Stimulated activated CD8-positive, alpha-beta memory T cell treated with anti-CD3 and anti-CD28 coated beads, Interleukin-7, amount 100 ng/mL, for 1 hour (primary cell): ENCODE measurements at regions not wholly inside any gene's neighbourhood (a gene's known extent, or its start where the extent isn't known, plus 50 kb on each side); places are given as distances from the start of the nearest gene placed in this dataset.

Source experiments
- DNase-seq, 2 donors: peaks; one replicate each; pipeline ENCODE4 v3.0.0-alpha.2; 2020; ENCODE audit warnings: low read depth in 2 of 2

GRCh38 chr18:37628470-37629220 is 63.0 kb upstream of the CELF4 start:
- no peak for DNase-seq

- DNase-seq = no peak
Observed at GRCh38 chr18:37624318-37624717, 58.7 kb upstream of the CELF4 start.

DNA sequence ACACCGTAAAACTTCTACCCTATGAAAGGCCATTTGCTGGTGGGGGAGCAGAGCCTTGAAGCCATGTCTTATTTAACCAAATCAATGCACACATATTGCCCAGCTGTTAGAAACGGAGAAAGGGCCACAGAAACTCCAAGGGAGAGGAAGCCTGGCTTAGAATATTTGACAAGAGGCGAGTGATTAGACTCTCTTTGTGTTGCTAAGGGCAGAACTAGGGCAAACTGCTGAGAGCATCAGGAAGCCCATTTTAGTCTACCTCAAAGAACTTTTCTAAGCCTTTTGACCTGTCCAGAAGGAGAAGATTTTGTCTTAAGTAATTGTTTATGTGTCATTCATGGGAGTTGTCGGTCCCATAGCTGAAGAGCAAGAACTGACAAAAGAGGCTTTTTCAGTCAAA is 54.4 kb upstream of the CELF4 start:
- DNase-seq = no peak

- no peak for DNase-seq
Observed at GRCh38 chr18:37617623-37618022, 52.0 kb upstream of the CELF4 start.
